Adrenal gland (tissue), 9 donors: ENCODE measurements at regions not wholly inside any gene's neighbourhood (a gene's known extent, or its start where the extent isn't known, plus 50 kb on each side); places are given as distances from the start of the nearest gene placed in this dataset.

ENCODE experiments used
- DNase-seq, 7 donors: peaks; one replicate each; pipeline ENCODE4 v3.0.0-alpha.2; 2019 to 2020
- H3K27ac ChIP-seq, 5 donors: fragments of 200-600 bp; sonication (generic) in 4 of 5; 1 replicate in 3 of 5; 2 replicates in 2 of 5; pipeline versions ENCODE4 v1.5.1 to v1.8.0; 2016 to 2020; ENCODE audit warnings: mild to moderate bottlenecking in 1 of 5
- H3K27me3 ChIP-seq: fragments of 200-600 bp; 2 replicates; pipeline ENCODE4 v1.8.0; 2021
- H3K36me3 ChIP-seq, 2 donors: fragments of 200-600 bp; replicated peaks in 1 of 2; 1 replicate in 1 of 2; 2 replicates in 1 of 2; pipeline versions ENCODE4 v1.5.1 to v1.8.0; 2018 to 2022
- H3K4me1 ChIP-seq, 2 donors: fragments of 200-600 bp; replicated peaks in 1 of 2; 1 replicate in 1 of 2; 2 replicates in 1 of 2; pipeline versions ENCODE4 v1.5.1 to v1.8.0; 2018 to 2021
- H3K4me3 ChIP-seq, 4 donors: fragments of 200-600 bp; sonication (generic) in 3 of 4; one replicate each; pipeline ENCODE4 v1.5.1; 2016 to 2018
- H3K9me3 ChIP-seq, 3 donors: fragments of 200-600 bp; sonication (generic) in 1 of 3; replicated peaks in 1 of 3; 1 replicate in 2 of 3; 2 replicates in 1 of 3; pipeline versions ENCODE4 v1.5.1 to v1.8.0; 2016 to 2021
- CTCF ChIP-seq, 6 experiments: fragments of 450-650 bp in 4 of 6; fragments of 200-600 bp in 2 of 6; sonication (generic) in 1 of 6; IDR thresholded peaks; 1 replicate in 5 of 6; 2 replicates in 1 of 6; pipeline versions ENCODE4 v1.5.1 to v1.8.0; 2016 to 2021; ENCODE audit warnings: antibody characterized with exemption in 6 of 6, mild to moderate bottlenecking in 2 of 6, moderate library complexity in 1 of 6
- POLR2A ChIP-seq, 2 donors: fragments of 450-650 bp; IDR thresholded peaks; one replicate each; pipeline ENCODE4 v1.6.1; 2017; ENCODE audit warnings: antibody characterized with exemption in 2 of 2, mild to moderate bottlenecking in 2 of 2, moderate library complexity in 1 of 2
- WGBS, 4 donors: extraction: QIAGEN DNeasy Blood & Tissue Kit in 2 of 4; methylation state at CpG; one replicate each; pipeline versions ENCODE4 v1.1.5 to v1.1.7; 2013 to 2017; 5-methylcytosine and 5-hydroxymethylcytosine counted together
- intact Hi-C, 2 donors: fragments of 100-400 bp; cut with DNase I; formaldehyde crosslinking; loops; one replicate each; pipeline versions ENCODE4 v1.14.1 to v1.15.0; 2022 to 2023
- donor health status: healthy with polysubstance abuse.
- donor health status: Bipolar disorder and iron deficiency.
- donor health status: DM: yes; HTN: yes; CAD: no.
- donor health status: DM: no; HTN: no; CAD: no.
- donor health status: DM: no; HTN: no; CAD: no.

- peak overlapping the region in 2 of 5 donors; percentile 26 to 77 for H3K27ac ChIP-seq
- intact Hi-C loops: no loop called here
Observed at GRCh38 chr12:76260390-76260748, 87.8 kb downstream of the BBS10 start.

GRCh38 chr12:76259660-76260389, 88.4 kb downstream of the BBS10 start:
- DNase-seq: peak in 1 of 7 donors; percentile 31
- H3K27me3 ChIP-seq: no peaks in the 10 kb centered on the region
- intact Hi-C loops: no loop called here
- H3K36me3 ChIP-seq: no peaks in the 10 kb centered on the region
- H3K9me3 ChIP-seq: no peaks in the 10 kb centered on the region
- no peak for TF ChIP-seq CTCF (IDR thresholded peaks at IDR 0.05)
- TF ChIP-seq POLR2A (IDR thresholded peaks at IDR 0.05): no peak
- peaks cover 0 to 18% of the 10 kb centered on the region in 2 donors for H3K4me1 ChIP-seq
- WGBS, 4 donors: 36 to 51% (median 40%) methylated on average over 4 of the region's 4 CpGs
- no peak overlapping the region for H3K4me3 ChIP-seq
- H3K27ac ChIP-seq: peak overlapping the region in 4 of 5 donors; percentile 16 to 79 (median 60)

More at GRCh38 chr12:76260390-76260748, 87.8 kb downstream of the BBS10 start:
- Histone ChIP-seq H3K9me3 (no peaks in the 10 kb centered on the region), H3K4me1 (peaks cover 0 to 18% of the 10 kb centered on the region in 2 donors), H3K27me3 (no peaks in the 10 kb centered on the region), H3K4me3 (no peak overlapping the region), H3K36me3 (no peaks in the 10 kb centered on the region)
- no peak for DNase-seq
- TF ChIP-seq POLR2A (IDR thresholded peaks at IDR 0.05): no peak
- TF ChIP-seq CTCF (IDR thresholded peaks at IDR 0.05): no peak
- 62 to 85% (median 72%) methylated on average over 1 of the region's 1 CpG for WGBS, 4 donors

GRCh38 chr12:76259106-76259505, 89.1 kb downstream of the BBS10 start:
- peak in 3 of 7 donors; percentile 22 to 33 (median 32) for DNase-seq
- Histone ChIP-seq H3K27ac (peak overlapping the region in 4 of 5 donors; percentile 16 to 79 (median 61)), H3K4me3 (no peak overlapping the region), H3K4me1 (peaks cover 0 to 18% of the 10 kb centered on the region in 2 donors), H3K9me3 (no peaks in the 10 kb centered on the region), H3K27me3 (no peaks in the 10 kb centered on the region), H3K36me3 (no peaks in the 10 kb centered on the region)
- intact Hi-C loops: no loop called here
- WGBS, 4 donors: 33 to 65% (median 56%) methylated on average over 1 of the region's 1 CpG
- TF ChIP-seq POLR2A (IDR thresholded peaks at IDR 0.05) (no peak), CTCF (IDR thresholded peaks at IDR 0.05) (no peak)

GRCh38 chr12:76256904-76257303, 91.3 kb downstream of the BBS10 start:
- no peak for TF ChIP-seq CTCF (IDR thresholded peaks at IDR 0.05)
- TF ChIP-seq POLR2A (IDR thresholded peaks at IDR 0.05): no peak
- WGBS, 4 donors: 88 to 93% (median 90%) methylated on average over 1 of the region's 1 CpG
- Histone ChIP-seq H3K27ac (no peak overlapping the region), H3K27me3 (no peaks in the 10 kb centered on the region), H3K36me3 (no peaks in the 10 kb centered on the region), H3K9me3 (no peaks in the 10 kb centered on the region), H3K4me3 (no peak overlapping the region), H3K4me1 (peaks cover 0 to 18% of the 10 kb centered on the region in 2 donors)
- intact Hi-C loops: no loop called here
- DNase-seq: no peak
